Gastroesophageal sphincter (tissue), 3 donors: ENCODE measurements at regions not wholly inside any gene's neighbourhood (a gene's known extent, or its start where the extent isn't known, plus 50 kb on each side); places are given as distances from the start of the nearest gene placed in this dataset.

ENCODE experiments used
- EP300 ChIP-seq: sonication (generic); formaldehyde crosslinking; IDR thresholded peaks from one replicate; pipeline ENCODE4 v1.6.1; 2017; ENCODE audit warnings: antibody characterized with exemption, mild to moderate bottlenecking
- TF ChIP-seq, protein P1 (sequence below), 4 experiments: fragments of 200-600 bp in 2 of 4; fragments of 450-650 bp in 2 of 4; sonication (generic) in 1 of 4; IDR thresholded peaks; one replicate each; pipeline ENCODE4 v1.5.1; 2017 to 2019; ENCODE audit warnings: antibody characterized with exemption in 4 of 4, mild to moderate bottlenecking in 2 of 4, moderate library complexity in 2 of 4

GRCh38 chr5:30100929-30101328 is 1092.6 kb upstream of the CDH6 start:
- TF ChIP-seq EP300, result no peak
- TF ChIP-seq, protein P1, sequence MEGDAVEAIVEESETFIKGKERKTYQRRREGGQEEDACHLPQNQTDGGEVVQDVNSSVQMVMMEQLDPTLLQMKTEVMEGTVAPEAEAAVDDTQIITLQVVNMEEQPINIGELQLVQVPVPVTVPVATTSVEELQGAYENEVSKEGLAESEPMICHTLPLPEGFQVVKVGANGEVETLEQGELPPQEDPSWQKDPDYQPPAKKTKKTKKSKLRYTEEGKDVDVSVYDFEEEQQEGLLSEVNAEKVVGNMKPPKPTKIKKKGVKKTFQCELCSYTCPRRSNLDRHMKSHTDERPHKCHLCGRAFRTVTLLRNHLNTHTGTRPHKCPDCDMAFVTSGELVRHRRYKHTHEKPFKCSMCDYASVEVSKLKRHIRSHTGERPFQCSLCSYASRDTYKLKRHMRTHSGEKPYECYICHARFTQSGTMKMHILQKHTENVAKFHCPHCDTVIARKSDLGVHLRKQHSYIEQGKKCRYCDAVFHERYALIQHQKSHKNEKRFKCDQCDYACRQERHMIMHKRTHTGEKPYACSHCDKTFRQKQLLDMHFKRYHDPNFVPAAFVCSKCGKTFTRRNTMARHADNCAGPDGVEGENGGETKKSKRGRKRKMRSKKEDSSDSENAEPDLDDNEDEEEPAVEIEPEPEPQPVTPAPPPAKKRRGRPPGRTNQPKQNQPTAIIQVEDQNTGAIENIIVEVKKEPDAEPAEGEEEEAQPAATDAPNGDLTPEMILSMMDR (IDR thresholded peaks at IDR 0.05), result no peak
